Hepatocyte (in vitro differentiated cells): ENCODE measurements at regions not wholly inside any gene's neighbourhood (a gene's known extent, or its start where the extent isn't known, plus 50 kb on each side); places are given as distances from the start of the nearest gene placed in this dataset.

Experiments
- DNase-seq: peaks from one replicate; pipeline ENCODE4 v3.0.0-alpha.2; 2016; ENCODE audit warnings: low spot score
- H2AFZ ChIP-seq: fragments of 200-600 bp; sonication (generic); 2 replicates; pipeline ENCODE4 v1.6.0; 2016; ENCODE audit warnings: antibody characterized with exemption, mild to moderate bottlenecking
- H3K27ac ChIP-seq: fragments of 200-600 bp; sonication (generic); 2 replicates; pipeline ENCODE4 v1.5.1; 2016; ENCODE audit warnings: mild to moderate bottlenecking
- H3K27me3 ChIP-seq: fragments of 200-600 bp; sonication (generic); 2 replicates; pipeline ENCODE4 v1.6.1; 2016
- H3K36me3 ChIP-seq: fragments of 200-600 bp; sonication (generic); replicated peaks from 2 replicates; pipeline ENCODE4 v1.5.1; 2016; ENCODE audit warnings: low read depth; ENCODE audit not compliant: insufficient read depth
- H3K4me1 ChIP-seq: fragments of 200-600 bp; sonication (generic); 2 replicates; pipeline ENCODE4 v1.5.1; 2016; ENCODE audit warnings: mild to moderate bottlenecking, moderate library complexity; ENCODE audit not compliant: insufficient read depth
- H3K4me2 ChIP-seq: fragments of 200-600 bp; sonication (generic); 2 replicates; pipeline ENCODE4 v1.6.0; 2016
- H3K4me3 ChIP-seq: fragments of 200-600 bp; sonication (generic); 2 replicates; pipeline ENCODE4 v1.5.1; 2016; ENCODE audit warnings: mild to moderate bottlenecking
- H3K79me2 ChIP-seq: fragments of 200-600 bp; sonication (generic); 2 replicates; pipeline ENCODE4 v1.6.0; 2017; ENCODE audit warnings: mild to moderate bottlenecking
- H3K9me2 ChIP-seq: fragments of 200-600 bp; sonication (generic); replicated peaks from 2 replicates; pipeline ENCODE4 v1.6.0; 2017; ENCODE audit warnings: mild to moderate bottlenecking; ENCODE audit not compliant: insufficient read depth
- H3K9me3 ChIP-seq: fragments of 200-600 bp; sonication (generic); 2 replicates; pipeline ENCODE4 v1.5.1; 2016; ENCODE audit warnings: low read depth, mild to moderate bottlenecking
- H4K20me1 ChIP-seq: fragments of 200-600 bp; sonication (generic); 2 replicates; pipeline ENCODE4 v1.6.0; 2016; ENCODE audit warnings: mild to moderate bottlenecking; ENCODE audit not compliant: insufficient read depth, poor library complexity, severe bottlenecking
- CTCF ChIP-seq: fragments of 200-600 bp; sonication (generic); IDR thresholded peaks from 2 replicates; pipeline ENCODE4 v1.5.1; 2016; ENCODE audit warnings: antibody characterized with exemption, mild to moderate bottlenecking; ENCODE audit not compliant: poor library complexity
- EZH2 ChIP-seq: fragments of 200-600 bp; sonication (generic); IDR thresholded peaks from 2 replicates; pipeline ENCODE4 v1.6.1; 2016; ENCODE audit warnings: antibody characterized with exemption, mild to moderate bottlenecking, borderline replicate concordance
- EZH2phosphoT487 ChIP-seq: fragments of 200-600 bp; sonication (generic); IDR thresholded peaks from one replicate; pipeline ENCODE4 v1.6.1; 2018; ENCODE audit warnings: antibody characterized with exemption, mild to moderate bottlenecking, low read depth, moderate library complexity; ENCODE audit not compliant: unreplicated experiment, severe bottlenecking
- WGBS: methylation state at CpG from one replicate; pipeline ENCODE4 v1.1.6; 2016; ENCODE audit warnings: low lambda C conversion rate; ENCODE audit errors: missing lambda C conversion rate; 5-methylcytosine and 5-hydroxymethylcytosine counted together

- TF ChIP-seq EZH2phosphoT487 (no peak), CTCF (no peak)
- H4K20me1 ChIP-seq, result no peaks in the 10 kb centered on the region
- 87% methylated on average over 19 of the region's 20 CpGs for WGBS
These were observed 201.1 kb downstream of the BRD1 start for GRCh38 chr22:49626361-49627216.

GRCh38 chr22:49624421-49625177, 203.1 kb downstream of the BRD1 start:
- Histone ChIP-seq H2AFZ (no peak overlapping the region), H3K9me3 (no peaks in the 10 kb centered on the region), H3K4me2 (no peak overlapping the region), H3K27me3 (no peaks in the 10 kb centered on the region), H3K36me3 (no peaks in the 10 kb centered on the region), H3K79me2 (no peaks in the 10 kb centered on the region), H4K20me1 (no peaks in the 10 kb centered on the region), H3K9me2 (no peaks in the 10 kb centered on the region), H3K4me3 (no peak overlapping the region), H3K27ac (no peak overlapping the region), H3K4me1 (no peaks in the 10 kb centered on the region)
- TF ChIP-seq CTCF (no peak), EZH2phosphoT487 (no peak), EZH2 (no peak)
- DNase-seq, result no peak
- 76% methylated on average over 19 of the region's 19 CpGs for WGBS

More at GRCh38 chr22:49626361-49627216, 201.1 kb downstream of the BRD1 start:
- Histone ChIP-seq H3K27me3 (no peaks in the 10 kb centered on the region), H3K4me2 (no peak overlapping the region), H3K27ac (no peak overlapping the region), H3K4me3 (no peak overlapping the region), H3K36me3 (no peaks in the 10 kb centered on the region), H3K9me2 (no peaks in the 10 kb centered on the region), H3K9me3 (no peaks in the 10 kb centered on the region), H2AFZ (no peak overlapping the region), H3K4me1 (no peaks in the 10 kb centered on the region), H3K79me2 (no peaks in the 10 kb centered on the region)
- DNase-seq, result no peak

- Histone ChIP-seq H3K4me2 (no peak overlapping the region), H3K79me2 (no peaks in the 10 kb centered on the region), H3K27me3 (no peaks in the 10 kb centered on the region), H3K36me3 (no peaks in the 10 kb centered on the region), H3K4me3 (no peak overlapping the region), H3K4me1 (no peaks in the 10 kb centered on the region), H4K20me1 (no peaks in the 10 kb centered on the region), H2AFZ (no peak overlapping the region), H3K9me2 (no peaks in the 10 kb centered on the region), H3K9me3 (no peaks in the 10 kb centered on the region), H3K27ac (no peak overlapping the region)
- no peak for DNase-seq
- 90% methylated on average over 11 of the region's 13 CpGs for WGBS
- TF ChIP-seq EZH2phosphoT487 (no peak), CTCF (no peak), EZH2 (no peak)
These were observed 204.0 kb downstream of the BRD1 start for GRCh38 chr22:49623715-49624114.
